RWPE2 (cell line): ENCODE measurements at regions not wholly inside any gene's neighbourhood (a gene's known extent, or its start where the extent isn't known, plus 50 kb on each side); places are given as distances from the start of the nearest gene placed in this dataset.
"Not testable (repeated sequence)": the region's sequence is repeated elsewhere in the genome, so short reads cannot be mapped to it uniquely, and the experiment has no call there.

Experiments used
- ATAC-seq: fragments of 200-7000 bp; cut with Tn5 transposase; 3 replicates; pipeline ENCODE4 v1.9.1; 2021; ENCODE audit warnings: low read depth
- DNase-seq: peaks from one replicate; pipeline ENCODE4 v3.0.0-alpha.2; 2020; ENCODE audit warnings: low spot score
- H3K27ac ChIP-seq: fragments of 450-650 bp; 2 replicates; pipeline ENCODE4 v1.5.1; 2017; ENCODE audit warnings: mild to moderate bottlenecking; ENCODE audit not compliant: poor library complexity, severe bottlenecking
- H3K27me3 ChIP-seq: fragments of 250-450 bp; sonication (Bioruptor Pico); 2 replicates; pipeline ENCODE4 v1.5.1; 2021; ENCODE audit warnings: mild to moderate bottlenecking, moderate library complexity; ENCODE audit not compliant: insufficient read depth, poor library complexity, severe bottlenecking
- H3K36me3 ChIP-seq: fragments of 250-450 bp; sonication (Bioruptor Pico); 2 replicates; pipeline ENCODE4 v1.5.1; 2020; ENCODE audit warnings: low read depth, mild to moderate bottlenecking, moderate library complexity
- H3K4me1 ChIP-seq: fragments of 250-450 bp; sonication (Bioruptor Pico); 2 replicates; pipeline ENCODE4 v1.5.1; 2021; ENCODE audit warnings: mild to moderate bottlenecking, moderate library complexity; ENCODE audit not compliant: insufficient read depth, poor library complexity, severe bottlenecking
- H3K4me3 ChIP-seq: fragments of 250-450 bp; sonication (Bioruptor Pico); 2 replicates; pipeline ENCODE4 v1.5.1; 2021; ENCODE audit warnings: mild to moderate bottlenecking, moderate library complexity; ENCODE audit not compliant: severe bottlenecking
- H3K9me3 ChIP-seq: fragments of 250-450 bp; sonication (Bioruptor Pico); 2 replicates; pipeline ENCODE4 v1.5.1; 2021; ENCODE audit warnings: mild to moderate bottlenecking, moderate library complexity; ENCODE audit not compliant: severe bottlenecking
- CTCF ChIP-seq: fragments of 450-650 bp; IDR thresholded peaks from one replicate; pipeline ENCODE4 v1.5.1; 2017; ENCODE audit warnings: mild to moderate bottlenecking, moderate library complexity; ENCODE audit not compliant: poor library complexity, severe bottlenecking

GRCh38 chr7:1354661-1355567 lies 104.4 kb downstream of the MICALL2 start:
- peak; percentile 65 for DNase-seq
- Histone ChIP-seq H3K9me3 (no peaks in the 10 kb centered on the region), H3K4me3 (no peak overlapping the region), H3K27me3 (peaks cover 42% of the 10 kb centered on the region), H3K27ac (no peak overlapping the region), H3K4me1 (no peaks in the 10 kb centered on the region), H3K36me3 (no peaks in the 10 kb centered on the region)
- TF ChIP-seq CTCF, result no peak
- ATAC-seq, result no peak

- Histone ChIP-seq H3K4me1 (no peaks in the 10 kb centered on the region), H3K36me3 (no peaks in the 10 kb centered on the region), H3K27ac (no peak overlapping the region), H3K27me3 (peaks cover 34% of the 10 kb centered on the region), H3K9me3 (no peaks in the 10 kb centered on the region), H3K4me3 (no peak overlapping the region)
- ATAC-seq (0 out of 3 replicates have a peak, but pooled peaks have one; percentile 24), DNase-seq (peak; percentile 41)
- TF ChIP-seq CTCF, result no peak
Observed at GRCh38 chr7:1355568-1356340, 103.5 kb downstream of the MICALL2 start.

- H3K9me3 ChIP-seq, H3K27ac ChIP-seq, H3K36me3 ChIP-seq, H3K4me1 ChIP-seq, DNase-seq, H3K4me3 ChIP-seq, ATAC-seq: not testable (repeated sequence)
- H3K27me3 ChIP-seq, result peaks cover 29% of the 10 kb centered on the region
Observed at GRCh38 chr7:1356853-1357252, 102.4 kb downstream of the MICALL2 start.

- not testable (repeated sequence) for H3K4me1 ChIP-seq, ATAC-seq, H3K4me3 ChIP-seq, H3K27ac ChIP-seq, DNase-seq, H3K36me3 ChIP-seq, H3K9me3 ChIP-seq
- peaks cover 25% of the 10 kb centered on the region for H3K27me3 ChIP-seq
Observed at GRCh38 chr7:1357260-1357600, 102.0 kb downstream of the MICALL2 start.

GRCh38 chr7:1357601-1358271 lies 101.5 kb downstream of the MICALL2 start:
- peak; percentile 53 for DNase-seq
- Histone ChIP-seq H3K9me3 (no peaks in the 10 kb centered on the region), H3K36me3 (no peaks in the 10 kb centered on the region), H3K27ac (no peak overlapping the region), H3K27me3 (peaks cover 23% of the 10 kb centered on the region), H3K4me3 (no peak overlapping the region), H3K4me1 (no peaks in the 10 kb centered on the region)
- no peak for ATAC-seq
- no peak for TF ChIP-seq CTCF
